Stromal cell of bone marrow (primary cell): ENCODE measurements at regions not wholly inside any gene's neighbourhood (a gene's known extent, or its start where the extent isn't known, plus 50 kb on each side); places are given as distances from the start of the nearest gene placed in this dataset.

Source experiments
- DNase-seq: peaks from one replicate; pipeline ENCODE4 v3.0.0-alpha.2; 2012; ENCODE audit warnings: low read depth

DNA sequence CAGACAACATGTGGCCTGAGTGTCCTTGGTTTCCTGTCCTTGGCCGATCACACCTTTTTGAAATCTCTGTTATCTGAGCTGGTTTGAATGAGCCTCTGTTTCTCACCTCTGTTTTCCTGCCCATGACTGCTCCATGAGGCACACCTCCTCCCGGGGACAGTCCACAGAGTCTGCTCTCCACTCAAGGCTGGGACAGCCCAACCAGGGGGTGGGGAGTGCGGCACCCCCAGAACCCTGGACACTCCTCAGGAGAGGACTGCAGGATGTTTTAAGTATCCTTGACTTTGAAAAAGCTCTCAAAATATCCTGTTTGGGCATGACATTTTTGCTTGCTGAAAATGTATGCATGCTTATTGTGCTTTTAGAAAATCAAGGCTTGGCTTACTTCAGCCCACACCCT lies 333.0 kb upstream of the N4BP1 start:
- no peak for DNase-seq

DNA sequence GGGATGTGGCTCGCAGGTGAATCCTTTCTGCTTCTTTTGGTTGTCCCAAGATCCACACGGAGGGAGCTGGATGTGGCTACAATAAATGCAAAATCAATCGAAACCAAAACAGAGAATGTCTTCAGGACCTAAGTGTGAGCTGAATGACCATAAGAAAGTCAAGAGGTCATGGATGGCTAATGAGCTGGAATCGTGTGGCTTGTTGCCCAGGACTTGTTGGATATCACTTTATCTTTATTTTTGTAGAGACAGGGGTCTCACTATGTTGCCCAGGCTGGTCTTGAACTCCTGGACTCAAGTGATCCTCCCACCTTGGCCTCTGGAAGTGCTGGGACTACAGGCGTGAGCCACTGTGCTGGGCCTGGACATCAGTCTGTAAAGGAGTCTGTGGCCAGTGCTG lies 326.8 kb upstream of the N4BP1 start:
- no peak for DNase-seq

DNA sequence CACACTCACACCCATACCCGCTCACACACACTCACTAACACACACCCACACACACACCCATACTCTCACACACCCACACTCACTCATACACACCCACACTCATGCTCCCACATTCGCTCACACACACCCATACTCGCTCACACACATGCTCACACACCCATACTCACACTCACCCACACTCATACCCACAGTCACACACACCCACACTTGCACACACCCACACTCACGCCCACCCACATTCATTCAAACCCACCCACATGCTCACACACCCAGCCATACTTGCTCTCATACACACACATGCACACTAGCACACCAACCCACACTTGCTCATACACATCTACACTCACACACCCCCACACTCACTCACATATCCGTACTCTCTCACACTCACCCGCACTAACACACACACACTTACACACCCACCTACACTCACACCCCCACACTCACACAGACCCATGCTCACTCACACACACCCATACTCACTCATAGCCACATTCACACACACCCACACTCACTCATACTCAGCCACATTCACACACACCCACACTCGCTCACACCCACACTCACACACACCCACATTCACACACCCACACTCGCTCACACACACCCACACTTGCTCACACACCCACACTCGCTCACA lies 322.4 kb upstream of the N4BP1 start:
- no peak for DNase-seq

DNA sequence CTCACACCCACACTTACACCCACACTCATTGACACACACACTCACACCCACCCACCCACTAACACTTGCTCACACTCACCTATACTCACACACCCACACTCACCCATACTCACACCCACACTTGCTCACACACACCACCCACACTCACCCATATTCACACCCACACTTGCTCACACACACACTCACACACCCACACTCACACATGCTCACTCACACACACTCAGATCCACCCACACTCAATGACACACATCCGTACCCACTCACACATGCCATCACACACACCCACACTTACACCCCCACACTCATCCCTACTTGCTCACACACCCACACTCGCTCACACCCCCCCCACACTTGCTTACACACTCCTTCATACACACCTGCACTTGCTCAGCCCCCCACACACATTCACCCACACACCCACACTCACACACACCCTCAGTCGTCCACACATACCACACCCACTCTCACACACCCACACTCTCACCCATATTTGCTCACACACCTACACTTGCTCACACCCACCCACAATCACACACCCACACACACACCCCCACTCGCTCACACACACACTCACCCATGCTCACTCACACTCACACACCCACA lies 321.1 kb upstream of the N4BP1 start:
- no peak for DNase-seq

DNA sequence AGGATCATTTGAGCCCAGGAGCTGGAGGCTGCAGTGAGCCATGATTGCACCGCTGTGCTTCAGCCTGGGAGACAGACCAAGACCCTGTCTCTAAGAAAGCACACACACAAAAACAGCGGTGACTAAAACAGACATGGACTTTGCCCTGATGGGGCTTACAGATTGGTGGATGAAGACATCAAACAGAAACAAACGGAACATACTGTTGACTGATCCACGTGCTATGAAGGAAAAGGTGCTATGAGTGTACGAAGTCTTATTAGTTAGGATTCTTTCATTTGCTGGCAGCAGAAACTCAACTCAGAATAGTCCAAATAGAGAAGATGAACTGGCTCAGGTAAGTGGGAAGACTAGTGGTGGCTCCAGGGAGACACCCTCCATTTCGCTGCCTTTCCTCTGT lies 309.8 kb upstream of the N4BP1 start:
- DNase-seq, result no peak

GRCh38 chr16:48918520-48919258 lies 308.7 kb upstream of the N4BP1 start:
- no peak for DNase-seq

DNA sequence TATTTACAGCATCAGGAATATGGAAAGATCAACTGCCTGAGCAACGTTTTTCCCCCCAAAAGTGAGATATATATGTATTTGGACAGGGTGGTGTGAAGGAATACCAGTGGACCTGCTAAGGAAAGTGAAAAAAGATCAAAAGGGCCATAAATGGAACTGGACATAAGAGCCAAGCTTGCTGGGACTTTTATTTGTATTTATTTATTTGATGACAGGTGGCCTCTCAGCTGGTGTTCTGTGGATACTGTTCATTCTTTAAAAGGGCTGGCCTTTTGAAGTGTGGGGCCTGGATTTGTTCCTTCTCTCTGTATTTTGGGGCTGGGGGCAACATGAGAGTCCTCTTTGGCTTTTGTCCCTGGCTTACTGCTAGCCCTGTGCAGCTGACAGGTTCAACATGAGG lies 306.6 kb upstream of the N4BP1 start:
- DNase-seq, result no peak

- no peak for DNase-seq
Measured at GRCh38 chr16:48914070-48914469, 304.1 kb upstream of the N4BP1 start.

- no peak for DNase-seq
Measured at GRCh38 chr16:48913384-48913783, 303.4 kb upstream of the N4BP1 start.

- no peak for DNase-seq
Measured at GRCh38 chr16:48912360-48912759, 302.4 kb upstream of the N4BP1 start.

- DNase-seq, result no peak
Measured at GRCh38 chr16:48911700-48912099, 301.7 kb upstream of the N4BP1 start.

- DNase-seq, result no peak
Measured at GRCh38 chr16:48910214-48910613, 300.2 kb upstream of the N4BP1 start.

GRCh38 chr16:48909231-48909630 lies 299.3 kb upstream of the N4BP1 start:
- DNase-seq, result no peak

- no peak for DNase-seq
Measured at GRCh38 chr16:48907906-48908634, 298.1 kb upstream of the N4BP1 start.

GRCh38 chr16:48905632-48906505 lies 295.9 kb upstream of the N4BP1 start:
- no peak for DNase-seq

GRCh38 chr16:48904333-48904732 lies 294.4 kb upstream of the N4BP1 start:
- no peak for DNase-seq

DNA sequence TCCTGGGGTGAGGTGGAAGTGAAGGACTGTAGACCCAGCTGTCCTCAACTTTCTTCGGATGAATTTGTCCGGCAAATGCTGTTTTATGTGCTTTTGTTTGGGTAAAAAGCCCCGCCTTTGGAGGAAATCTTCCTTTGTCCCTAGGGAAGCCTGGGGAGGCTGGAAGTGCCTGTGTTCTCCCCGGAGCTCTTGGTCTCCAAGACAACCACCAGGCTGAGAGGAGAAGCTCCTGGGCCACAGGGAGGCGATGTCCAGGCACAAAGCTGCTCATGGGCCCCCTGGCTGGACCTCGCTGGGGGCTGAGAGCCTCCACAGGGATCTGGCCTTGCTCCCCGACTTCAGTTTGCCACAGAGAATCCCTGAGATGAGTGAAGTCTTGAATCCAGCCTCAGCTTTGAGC lies 293.1 kb upstream of the N4BP1 start:
- no peak for DNase-seq

- DNase-seq, result no peak
Measured at GRCh38 chr16:48901712-48902374, 291.9 kb upstream of the N4BP1 start.

DNA sequence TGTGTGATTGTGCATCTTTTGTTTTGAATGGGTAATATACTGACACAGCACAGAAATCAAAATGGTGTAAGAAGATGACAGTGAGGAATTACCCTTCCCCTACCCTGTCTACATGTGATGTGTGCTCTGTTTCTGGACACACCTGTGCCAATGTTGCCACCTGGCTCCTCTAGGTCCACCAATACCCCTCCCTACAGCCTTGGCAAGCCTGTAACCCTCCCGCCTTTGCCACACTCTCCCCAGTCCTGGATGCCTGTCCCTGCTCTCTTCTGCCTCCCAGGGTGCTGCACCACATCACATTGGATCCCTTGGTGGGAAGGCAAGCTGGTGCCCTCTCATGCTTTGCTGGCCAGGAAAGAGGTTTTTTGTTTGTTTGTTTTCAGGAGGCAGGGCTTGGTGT lies 289.5 kb upstream of the N4BP1 start:
- no peak for DNase-seq

- no peak for DNase-seq
Measured at GRCh38 chr16:48897698-48898205, 287.8 kb upstream of the N4BP1 start.

GRCh38 chr16:48895142-48895541 lies 285.2 kb upstream of the N4BP1 start:
- no peak for DNase-seq
